Effector memory CD4-positive, alpha-beta T cell (primary cell): ENCODE measurements at regions not wholly inside any gene's neighbourhood (a gene's known extent, or its start where the extent isn't known, plus 50 kb on each side); places are given as distances from the start of the nearest gene placed in this dataset.
"Not testable (repeated sequence)": the region's sequence is repeated elsewhere in the genome, so short reads cannot be mapped to it uniquely, and the experiment has no call there.

Source experiments
- DNase-seq, 3 donors: peaks; one replicate each; pipeline ENCODE4 v3.0.0-alpha.2; 2020
- H3K27ac ChIP-seq: 2 replicates; pipeline ENCODE4 v1.7.0; 2013; ENCODE audit warnings: mild to moderate bottlenecking, low read length, moderate library complexity; ENCODE audit not compliant: insufficient read depth, poor library complexity, severe bottlenecking
- H3K27me3 ChIP-seq: replicated peaks from 2 replicates; pipeline ENCODE4 v1.7.0; 2013; ENCODE audit warnings: mild to moderate bottlenecking, low read length; ENCODE audit not compliant: insufficient read depth, control insufficient read depth, poor library complexity, severe bottlenecking
- H3K36me3 ChIP-seq: 2 replicates; pipeline ENCODE4 v1.7.0; 2013; ENCODE audit warnings: mild to moderate bottlenecking, low read length, moderate library complexity; ENCODE audit not compliant: control insufficient read depth, insufficient read depth
- H3K4me1 ChIP-seq: 2 replicates; pipeline ENCODE4 v1.7.0; 2013; ENCODE audit warnings: low read length, mild to moderate bottlenecking; ENCODE audit not compliant: control insufficient read depth, insufficient read depth, poor library complexity, severe bottlenecking
- H3K4me3 ChIP-seq: 2 replicates; pipeline ENCODE4 v1.7.0; 2013; ENCODE audit warnings: low read length, low read depth, mild to moderate bottlenecking; ENCODE audit not compliant: insufficient read depth, poor library complexity, severe bottlenecking
- H3K9me3 ChIP-seq: 2 replicates; pipeline ENCODE4 v1.7.0; 2013; ENCODE audit warnings: mild to moderate bottlenecking, low read length, moderate library complexity; ENCODE audit not compliant: control insufficient read depth

DNA sequence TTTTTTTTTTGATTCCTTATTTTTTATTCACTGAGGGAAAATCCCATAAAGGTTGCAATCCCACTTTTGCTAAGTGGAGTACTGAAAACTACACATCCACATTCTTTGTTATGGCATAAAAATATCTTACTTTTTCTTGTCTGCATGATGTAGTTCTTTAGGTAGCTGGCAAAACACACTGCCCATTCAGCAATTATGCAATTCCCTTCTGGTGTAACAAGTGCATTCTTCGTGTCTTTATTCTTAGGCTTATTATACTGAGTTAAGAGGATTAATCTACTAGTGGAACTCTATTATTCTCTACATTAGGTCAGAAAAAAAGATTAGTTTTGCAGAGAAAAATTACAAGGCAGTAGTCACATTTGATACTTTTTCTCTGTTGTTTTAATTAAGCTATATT, 403.8 kb upstream of the GBE1 start:
- Histone ChIP-seq H3K4me3 (no peak overlapping the region), H3K9me3 (no peaks in the 10 kb centered on the region), H3K27me3 (no peaks in the 10 kb centered on the region), H3K27ac (no peak overlapping the region), H3K4me1 (no peaks in the 10 kb centered on the region), H3K36me3 (no peaks in the 10 kb centered on the region)
- no peak for DNase-seq

DNA sequence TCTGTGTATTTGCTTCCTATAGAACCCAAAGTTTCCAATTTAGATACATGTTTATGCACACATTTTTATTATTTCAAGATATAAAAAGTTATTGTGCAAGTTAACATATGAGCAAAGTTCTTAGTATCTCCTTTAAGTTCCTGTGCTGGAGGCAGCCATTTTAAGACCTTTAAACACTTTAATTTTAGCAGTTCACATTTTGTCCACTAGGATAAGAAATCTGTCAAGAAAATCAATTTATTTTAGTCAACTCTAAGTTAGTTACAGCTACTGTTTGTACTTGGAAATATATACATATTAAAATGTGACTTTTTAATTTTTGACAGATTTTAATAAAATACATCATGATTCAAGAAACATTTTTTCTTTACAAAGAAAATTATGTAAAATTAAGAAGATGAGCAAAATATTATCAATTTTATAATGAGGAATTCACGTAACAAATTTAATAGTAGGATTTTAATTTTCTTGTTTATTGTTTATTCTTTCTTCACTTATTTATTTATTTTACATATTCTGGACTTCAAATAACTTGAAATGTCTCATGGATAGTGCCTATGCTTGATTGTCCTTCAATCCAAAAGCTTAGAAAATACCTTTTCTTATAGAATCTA, 402.6 kb upstream of the GBE1 start:
- DNase-seq: no peak
- Histone ChIP-seq H3K27me3 (no peaks in the 10 kb centered on the region), H3K27ac (no peak overlapping the region), H3K9me3 (no peaks in the 10 kb centered on the region), H3K36me3 (no peaks in the 10 kb centered on the region), H3K4me1 (no peaks in the 10 kb centered on the region), H3K4me3 (no peak overlapping the region)

DNA sequence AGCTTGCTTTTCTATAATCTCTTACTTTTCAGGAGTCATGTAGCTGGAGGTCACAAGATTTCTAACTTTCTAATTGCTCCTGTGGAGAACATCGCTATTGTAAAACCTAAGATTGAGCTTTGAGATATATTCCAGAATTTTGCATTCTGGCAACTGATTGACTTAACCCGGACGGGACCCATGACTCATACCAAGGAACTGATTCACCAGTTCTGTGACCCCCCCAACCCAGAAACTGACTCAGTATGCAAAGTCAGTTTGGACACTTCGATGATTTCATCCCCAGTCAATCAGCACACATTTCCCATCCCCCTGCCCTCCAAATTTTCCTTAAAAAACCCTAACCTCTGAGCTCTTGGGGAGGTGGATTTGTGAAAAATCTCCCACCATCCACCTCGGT, 396.5 kb upstream of the GBE1 start:
- Histone ChIP-seq H3K9me3 (no peaks in the 10 kb centered on the region), H3K27me3 (no peaks in the 10 kb centered on the region), H3K36me3 (no peaks in the 10 kb centered on the region), H3K4me1 (no peaks in the 10 kb centered on the region), H3K4me3 (no peak overlapping the region), H3K27ac (no peak overlapping the region)
- no peak for DNase-seq

DNA sequence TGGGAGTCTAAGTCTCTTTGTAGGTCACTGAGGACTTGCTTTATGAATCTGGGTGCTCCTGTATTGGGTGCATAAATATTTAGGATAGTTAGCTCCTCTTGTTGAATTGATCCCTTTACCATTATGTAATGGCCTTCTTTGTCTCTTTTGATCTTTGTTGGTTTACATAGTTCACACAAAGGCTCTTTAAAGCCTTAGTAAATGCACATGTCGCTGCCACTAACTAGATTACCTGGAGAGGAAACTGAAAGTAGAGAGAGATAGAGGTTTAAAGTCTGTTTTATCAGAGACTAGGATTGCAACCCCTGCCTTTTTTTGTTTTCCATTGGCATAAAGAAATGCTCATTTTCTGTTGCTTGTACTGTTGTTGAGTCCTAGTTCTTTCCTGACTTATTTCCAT, 392.4 kb upstream of the GBE1 start:
- not testable (repeated sequence) for H3K27me3 ChIP-seq, H3K4me1 ChIP-seq, H3K4me3 ChIP-seq, DNase-seq, H3K27ac ChIP-seq, H3K9me3 ChIP-seq, H3K36me3 ChIP-seq

DNA sequence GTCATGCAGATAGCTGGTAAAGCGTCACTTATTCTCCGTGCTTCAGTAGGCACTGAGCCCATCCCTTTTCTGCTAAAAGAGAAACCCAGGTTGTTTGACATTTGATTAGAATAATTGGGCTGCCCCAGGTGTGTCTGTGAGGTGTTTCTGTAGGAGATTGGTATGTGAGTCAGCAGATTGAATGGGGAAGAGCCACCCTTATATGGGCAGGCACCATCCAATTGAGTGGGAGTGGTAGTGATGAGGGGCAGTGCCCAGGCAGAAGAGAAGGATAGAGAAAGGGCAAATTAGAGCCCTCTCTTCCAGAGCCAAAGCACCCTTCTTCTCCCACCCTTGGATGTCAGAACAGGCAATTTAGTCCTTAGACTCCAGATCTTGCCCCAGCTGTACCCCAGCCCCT, 384.3 kb upstream of the GBE1 start:
- H3K9me3 ChIP-seq: no peaks in the 10 kb centered on the region
- H3K27ac ChIP-seq: no peak overlapping the region
- H3K27me3 ChIP-seq: no peaks in the 10 kb centered on the region
- no peak overlapping the region for H3K4me3 ChIP-seq
- no peaks in the 10 kb centered on the region for H3K36me3 ChIP-seq
- no peak for DNase-seq
- no peaks in the 10 kb centered on the region for H3K4me1 ChIP-seq

DNA sequence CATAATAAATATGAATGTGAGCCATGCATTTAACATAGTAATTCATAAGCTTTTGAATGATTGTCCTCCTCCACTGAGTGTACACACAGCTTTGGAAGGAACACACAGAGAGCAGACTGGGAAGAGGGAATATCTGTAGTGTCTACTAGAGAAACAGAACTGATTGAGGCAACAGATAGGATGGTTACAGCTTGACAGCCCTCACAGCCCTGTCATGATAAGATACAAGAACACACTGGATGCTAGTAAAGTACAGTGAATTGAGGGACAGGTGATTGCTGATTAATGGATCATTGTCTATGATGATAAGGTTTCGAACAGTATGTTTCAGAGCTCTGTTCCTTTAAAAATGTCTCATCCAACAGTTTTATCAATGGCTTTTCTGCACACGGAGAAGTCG, 383.4 kb upstream of the GBE1 start:
- Histone ChIP-seq H3K4me3 (no peak overlapping the region), H3K27me3 (no peaks in the 10 kb centered on the region), H3K4me1 (no peaks in the 10 kb centered on the region), H3K27ac (no peak overlapping the region), H3K36me3 (no peaks in the 10 kb centered on the region), H3K9me3 (no peaks in the 10 kb centered on the region)
- no peak for DNase-seq

DNA sequence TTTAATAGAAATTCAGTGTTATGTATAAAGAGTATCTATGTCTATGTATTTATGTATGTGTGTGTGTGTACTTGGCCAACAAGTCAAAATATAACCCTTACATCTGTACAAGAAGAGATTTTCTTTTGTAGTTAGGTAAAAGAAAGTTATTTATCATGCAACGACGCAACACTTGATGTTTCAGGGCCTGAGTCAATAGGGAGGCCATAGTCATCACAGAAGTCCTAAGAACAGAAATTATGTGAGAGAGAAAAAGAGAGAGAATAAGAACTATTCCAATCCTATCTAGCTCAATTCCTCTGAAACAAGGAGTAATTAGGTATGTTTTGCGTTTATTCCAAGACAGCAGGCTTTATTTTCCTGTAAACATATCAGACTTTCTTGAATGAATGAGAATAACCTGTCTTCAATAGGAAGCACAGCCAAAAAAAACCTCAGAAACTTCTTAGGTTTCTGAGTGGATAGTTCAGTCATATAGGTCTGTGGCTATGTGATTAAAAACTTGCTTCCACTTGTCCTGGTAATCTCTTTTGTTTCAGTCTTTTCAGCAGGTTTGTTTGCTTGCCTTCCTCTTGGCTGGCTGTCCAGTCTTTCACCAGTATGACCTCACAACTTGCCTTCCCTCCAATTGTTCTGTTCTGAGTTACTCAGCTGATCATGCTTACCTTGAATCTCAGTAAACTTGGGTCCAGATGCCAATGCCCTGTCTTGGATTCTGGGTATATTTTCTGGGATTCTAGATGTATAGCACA, 382.4 kb upstream of the GBE1 start:
- Histone ChIP-seq H3K27me3 (no peaks in the 10 kb centered on the region), H3K9me3 (no peaks in the 10 kb centered on the region), H3K4me1 (no peaks in the 10 kb centered on the region), H3K27ac (no peak overlapping the region), H3K36me3 (no peaks in the 10 kb centered on the region), H3K4me3 (no peak overlapping the region)
- no peak for DNase-seq

DNA sequence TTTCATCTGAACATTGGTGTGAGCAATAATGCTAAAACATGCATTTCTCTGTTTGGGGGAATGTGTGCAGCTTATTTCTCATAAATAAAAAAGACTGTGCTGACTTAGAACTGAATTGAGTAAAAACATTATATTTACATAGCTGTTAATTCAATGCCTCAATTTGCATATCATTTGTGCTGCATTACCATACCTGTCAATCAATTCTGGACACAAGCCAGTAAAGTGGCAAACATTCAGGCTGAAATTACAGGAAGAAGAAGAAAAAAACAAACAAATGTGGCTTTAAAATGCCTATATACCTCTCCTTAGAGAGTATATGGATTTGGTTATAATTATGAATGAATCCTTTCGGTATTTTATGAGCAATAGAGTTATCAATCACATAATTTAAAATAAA, 380.1 kb upstream of the GBE1 start:
- no peaks in the 10 kb centered on the region for H3K36me3 ChIP-seq
- no peak overlapping the region for H3K4me3 ChIP-seq
- no peak overlapping the region for H3K27ac ChIP-seq
- H3K27me3 ChIP-seq: no peaks in the 10 kb centered on the region
- H3K9me3 ChIP-seq: no peaks in the 10 kb centered on the region
- DNase-seq: no peak
- no peaks in the 10 kb centered on the region for H3K4me1 ChIP-seq

DNA sequence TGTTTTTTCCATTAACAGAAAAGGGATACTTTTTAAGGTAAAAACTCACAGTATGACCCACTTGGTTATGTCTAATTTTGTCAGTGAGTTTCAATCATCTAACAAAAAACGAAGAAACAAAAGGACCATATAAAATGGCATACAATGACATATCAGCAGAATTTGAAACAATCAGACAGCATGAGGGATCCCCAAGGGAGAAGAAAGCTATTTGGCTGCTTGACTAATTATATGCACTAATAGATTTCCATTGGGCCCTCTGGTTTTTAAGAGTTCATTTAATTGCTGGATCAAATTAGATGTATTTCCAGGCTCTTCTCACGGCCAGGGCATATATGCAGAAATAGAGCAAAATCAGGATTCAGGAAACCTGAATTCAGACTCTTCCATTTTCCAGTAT, 376.4 kb upstream of the GBE1 start:
- no peaks in the 10 kb centered on the region for H3K36me3 ChIP-seq
- no peak overlapping the region for H3K27ac ChIP-seq
- no peaks in the 10 kb centered on the region for H3K9me3 ChIP-seq
- no peaks in the 10 kb centered on the region for H3K27me3 ChIP-seq
- H3K4me3 ChIP-seq: no peak overlapping the region
- H3K4me1 ChIP-seq: no peaks in the 10 kb centered on the region
- DNase-seq: no peak

DNA sequence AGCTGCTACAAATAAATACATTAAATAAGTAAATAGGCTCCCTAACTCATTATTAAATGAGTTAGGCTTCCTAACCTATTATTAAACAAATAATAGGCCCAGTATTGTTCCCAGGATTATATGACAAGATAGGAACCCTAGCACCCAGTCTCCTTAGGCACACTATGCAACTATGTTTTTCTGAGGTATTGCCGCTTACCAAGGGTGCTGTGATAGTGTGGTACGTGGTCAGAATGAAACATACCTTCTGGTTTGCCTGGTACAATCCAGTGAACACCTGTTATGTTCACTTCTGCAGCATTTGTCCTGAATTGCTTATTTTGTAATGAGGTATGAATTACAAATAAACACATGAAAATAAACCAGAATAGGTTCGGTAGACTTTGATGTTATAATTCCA, 375.6 kb upstream of the GBE1 start:
- Histone ChIP-seq H3K4me1 (no peaks in the 10 kb centered on the region), H3K9me3 (no peaks in the 10 kb centered on the region), H3K4me3 (no peak overlapping the region), H3K27ac (no peak overlapping the region), H3K36me3 (no peaks in the 10 kb centered on the region), H3K27me3 (no peaks in the 10 kb centered on the region)
- DNase-seq: no peak
